ENCODE measurements at regions not wholly inside any gene's neighbourhood (a gene's known extent, or its start where the extent isn't known, plus 50 kb on each side); places are given as distances from the start of the nearest gene placed in this dataset.

GRCh38 chr11:127462065-127462344 lies 461.4 kb upstream of the KIRREL3 start:
- Mint-ChIP-seq H3K27me3 (ENCODE audit: insufficient read depth, low read depth, poor library complexity) (no peaks in the 10 kb centered on the region), H3K4me1 (peaks cover 6% of the 10 kb centered on the region), H3K27ac (no peak overlapping the region), H3K9me3 (no peaks in the 10 kb centered on the region), H3K4me3 (no peak overlapping the region), H3K36me3 (ENCODE audit: low read depth) (no peaks in the 10 kb centered on the region)
- no peaks in the 10 kb centered on the region for H3K9me2 ChIP-seq (ENCODE audit: insufficient read depth)
- no peaks in the 10 kb centered on the region for H3K36me3 ChIP-seq (ENCODE audit: insufficient read depth)
- DNase-seq (ENCODE audit: low spot score) (no peak), ATAC-seq (no peak)
- TF ChIP-seq POLR2AphosphoS5 (IDR thresholded peaks at IDR 0.05; ENCODE audit: low read depth): no peak
- H3K27ac ChIP-seq (ENCODE audit: low read depth): no peak overlapping the region
- H3K4me2 ChIP-seq: no peak overlapping the region
- H4K20me1 ChIP-seq (replicated peaks; ENCODE audit: insufficient read depth): no peaks in the 10 kb centered on the region
- no peaks in the 10 kb centered on the region for H3K79me2 ChIP-seq (replicated peaks; ENCODE audit: insufficient read depth)
- H3K4me3 ChIP-seq: no peak overlapping the region
- H3K4me1 ChIP-seq (ENCODE audit: insufficient read depth): no peaks in the 10 kb centered on the region
- H2AFZ ChIP-seq: no peak overlapping the region
- H3F3A ChIP-seq (replicated peaks; ENCODE audit: low read depth): no peaks in the 10 kb centered on the region
- no peaks in the 10 kb centered on the region for H3K27me3 ChIP-seq (ENCODE audit: insufficient read depth)

GRCh38 chr11:127461241-127462064 lies 460.9 kb upstream of the KIRREL3 start:
- no peak overlapping the region for H3K27ac Mint-ChIP-seq
- no peaks in the 10 kb centered on the region for H3K9me3 Mint-ChIP-seq
- Histone ChIP-seq H3K4me1 (ENCODE audit: insufficient read depth) (no peaks in the 10 kb centered on the region), H3K27me3 (ENCODE audit: insufficient read depth) (no peaks in the 10 kb centered on the region), H2AFZ (no peak overlapping the region), H3K4me3 (no peak overlapping the region), H3K9me2 (ENCODE audit: insufficient read depth) (no peaks in the 10 kb centered on the region), H3K27ac (ENCODE audit: low read depth) (no peak overlapping the region), H3K79me2 (replicated peaks; ENCODE audit: insufficient read depth) (no peaks in the 10 kb centered on the region), H4K20me1 (replicated peaks; ENCODE audit: insufficient read depth) (no peaks in the 10 kb centered on the region), H3K4me2 (no peak overlapping the region), H3K36me3 (ENCODE audit: insufficient read depth) (no peaks in the 10 kb centered on the region), H3F3A (replicated peaks; ENCODE audit: low read depth) (no peaks in the 10 kb centered on the region)
- H3K4me1 Mint-ChIP-seq: peaks cover 6% of the 10 kb centered on the region
- no peak for DNase-seq (ENCODE audit: low spot score)
- H3K4me3 Mint-ChIP-seq: no peak overlapping the region
- no peaks in the 10 kb centered on the region for H3K36me3 Mint-ChIP-seq (ENCODE audit: low read depth)
- ATAC-seq: no peak
- no peaks in the 10 kb centered on the region for H3K27me3 Mint-ChIP-seq (ENCODE audit: insufficient read depth, low read depth, poor library complexity)
- TF ChIP-seq CREB1 (CRISPR knock-in tag; IDR thresholded peaks at IDR 0.05; ENCODE audit: low read depth) (no peak), CTCF (conservative IDR thresholded peaks at IDR 0.05; ENCODE audit: low read depth in 2 of 2) (no peak), EZH2phosphoT487 (IDR thresholded peaks at IDR 0.05; ENCODE audit: unreplicated experiment) (no peak), ETS1 (IDR thresholded peaks at IDR 0.05) (no peak), ZNF462 (CRISPR knock-in tag; IDR thresholded peaks at IDR 0.05) (no peak), REST (IDR thresholded peaks at IDR 0.05; ENCODE audit: unreplicated experiment) (no peak), ZNF114 (CRISPR knock-in tag; IDR thresholded peaks at IDR 0.05) (no peak), NANOG (IDR thresholded peaks at IDR 0.05; ENCODE audit: borderline replicate concordance) (no peak)

All from GM23338 (cell line).